Lower lobe of right lung (tissue), 2 donors: ENCODE measurements at regions not wholly inside any gene's neighbourhood (a gene's known extent, or its start where the extent isn't known, plus 50 kb on each side); places are given as distances from the start of the nearest gene placed in this dataset.

Experiments
- ATAC-seq, 2 donors: fragments of 200-7000 bp; cut with Tn5 transposase; one replicate each; pipeline ENCODE4 v1.9.1; 2020 to 2022; ENCODE audit warnings: mild to moderate bottlenecking in 2 of 2, moderate library complexity in 2 of 2
- DNase-seq: peaks from one replicate; pipeline ENCODE4 v3.0.0-alpha.2; 2020
- H3K27ac ChIP-seq: fragments of 200-600 bp; one replicate; pipeline ENCODE4 v1.8.0; 2022
- H3K27me3 ChIP-seq: fragments of 200-600 bp; one replicate; pipeline ENCODE4 v1.8.0; 2022; ENCODE audit warnings: low read depth
- H3K36me3 ChIP-seq: fragments of 200-600 bp; one replicate; pipeline ENCODE4 v1.8.0; 2022; ENCODE audit warnings: mild to moderate bottlenecking
- H3K4me1 ChIP-seq: fragments of 200-600 bp; one replicate; pipeline ENCODE4 v1.8.0; 2022
- H3K4me3 ChIP-seq: fragments of 200-600 bp; one replicate; pipeline ENCODE4 v1.8.0; 2022; ENCODE audit warnings: mild to moderate bottlenecking
- H3K9me3 ChIP-seq: fragments of 200-600 bp; one replicate; pipeline ENCODE4 v1.8.0; 2022
- intact Hi-C: fragments of 100-400 bp; cut with DNase I; formaldehyde crosslinking; loops from one replicate; pipeline ENCODE4 v1.11.0; 2022
- TF ChIP-seq, protein P1 (sequence below): fragments of 200-600 bp; IDR thresholded peaks from one replicate; pipeline ENCODE4 v1.8.0; 2022; ENCODE audit warnings: antibody characterized with exemption, mild to moderate bottlenecking
- donor health status: DM: no; HTN: yes; CAD: no; lungs with severe emphysema.

GRCh38 chr6:159608961-159609651 lies 83.9 kb downstream of the SOD2 start:
- TF ChIP-seq, protein P1, sequence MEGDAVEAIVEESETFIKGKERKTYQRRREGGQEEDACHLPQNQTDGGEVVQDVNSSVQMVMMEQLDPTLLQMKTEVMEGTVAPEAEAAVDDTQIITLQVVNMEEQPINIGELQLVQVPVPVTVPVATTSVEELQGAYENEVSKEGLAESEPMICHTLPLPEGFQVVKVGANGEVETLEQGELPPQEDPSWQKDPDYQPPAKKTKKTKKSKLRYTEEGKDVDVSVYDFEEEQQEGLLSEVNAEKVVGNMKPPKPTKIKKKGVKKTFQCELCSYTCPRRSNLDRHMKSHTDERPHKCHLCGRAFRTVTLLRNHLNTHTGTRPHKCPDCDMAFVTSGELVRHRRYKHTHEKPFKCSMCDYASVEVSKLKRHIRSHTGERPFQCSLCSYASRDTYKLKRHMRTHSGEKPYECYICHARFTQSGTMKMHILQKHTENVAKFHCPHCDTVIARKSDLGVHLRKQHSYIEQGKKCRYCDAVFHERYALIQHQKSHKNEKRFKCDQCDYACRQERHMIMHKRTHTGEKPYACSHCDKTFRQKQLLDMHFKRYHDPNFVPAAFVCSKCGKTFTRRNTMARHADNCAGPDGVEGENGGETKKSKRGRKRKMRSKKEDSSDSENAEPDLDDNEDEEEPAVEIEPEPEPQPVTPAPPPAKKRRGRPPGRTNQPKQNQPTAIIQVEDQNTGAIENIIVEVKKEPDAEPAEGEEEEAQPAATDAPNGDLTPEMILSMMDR: no peak
- intact Hi-C loops: no loop called here
- H3K27me3 ChIP-seq: no peaks in the 10 kb centered on the region
- no peaks in the 10 kb centered on the region for H3K36me3 ChIP-seq
- no peak overlapping the region for H3K27ac ChIP-seq
- no peaks in the 10 kb centered on the region for H3K4me1 ChIP-seq
- no peaks in the 10 kb centered on the region for H3K9me3 ChIP-seq
- H3K4me3 ChIP-seq: no peak overlapping the region
- ATAC-seq (no peak), DNase-seq (no peak)

- ATAC-seq (no peak), DNase-seq (no peak)
- no peak overlapping the region for H3K27ac ChIP-seq
- H3K27me3 ChIP-seq: no peaks in the 10 kb centered on the region
- intact Hi-C loops: no loop called here
- no peak overlapping the region for H3K4me3 ChIP-seq
- H3K4me1 ChIP-seq: no peaks in the 10 kb centered on the region
- TF ChIP-seq, protein P1: no peak
- no peaks in the 10 kb centered on the region for H3K36me3 ChIP-seq
- H3K9me3 ChIP-seq: no peaks in the 10 kb centered on the region
Observed at GRCh38 chr6:159606786-159607185, 86.3 kb downstream of the SOD2 start.

DNA sequence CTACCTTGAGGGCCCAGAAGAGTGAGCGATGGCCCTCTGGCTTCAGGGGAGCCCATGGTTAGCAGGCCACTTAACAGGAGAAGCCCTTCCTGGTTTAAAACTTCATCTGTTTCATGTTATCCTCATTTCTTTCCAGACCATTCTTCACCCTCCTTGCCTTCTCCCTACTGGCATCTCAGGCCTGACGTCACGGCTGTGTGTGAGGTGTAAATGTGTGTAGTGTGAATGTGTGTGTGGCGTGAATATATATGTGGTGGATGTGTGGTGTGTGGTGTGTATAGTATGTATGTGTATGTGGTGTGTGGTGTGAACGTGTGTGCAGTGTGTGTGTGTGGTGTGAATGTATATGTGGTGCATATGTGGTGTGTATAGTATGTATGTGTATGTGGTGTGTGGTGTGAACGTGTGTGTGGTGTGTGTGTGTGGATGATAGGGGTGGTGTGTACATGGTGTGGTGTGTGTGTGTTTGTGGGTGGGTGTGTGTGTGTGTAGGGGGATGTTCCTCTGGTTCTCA lies 88.5 kb downstream of the SOD2 start:
- TF ChIP-seq, protein P1: no peak
- Histone ChIP-seq H3K36me3 (no peaks in the 10 kb centered on the region), H3K27ac (no peak overlapping the region), H3K27me3 (no peaks in the 10 kb centered on the region), H3K4me1 (no peaks in the 10 kb centered on the region), H3K9me3 (no peaks in the 10 kb centered on the region), H3K4me3 (no peak overlapping the region)
- DNase-seq (no peak), ATAC-seq (peak in 1 of 2 donors; percentile 29)
- intact Hi-C loops: no loop called here

- no peaks in the 10 kb centered on the region for H3K4me1 ChIP-seq
- H3K27me3 ChIP-seq: no peaks in the 10 kb centered on the region
- DNase-seq: no peak
- no peak overlapping the region for H3K4me3 ChIP-seq
- ATAC-seq: no peak
- H3K36me3 ChIP-seq: no peaks in the 10 kb centered on the region
- intact Hi-C loops: no loop called here
- TF ChIP-seq, protein P1: no peak
- H3K27ac ChIP-seq: no peak overlapping the region
- no peaks in the 10 kb centered on the region for H3K9me3 ChIP-seq
Observed at GRCh38 chr6:159602431-159603041, 90.5 kb downstream of the SOD2 start.

- TF ChIP-seq, protein P1: no peak
- no peak for ATAC-seq
- intact Hi-C loops: no loop called here
- no peak overlapping the region for H3K27ac ChIP-seq
- H3K4me1 ChIP-seq: no peaks in the 10 kb centered on the region
- H3K9me3 ChIP-seq: no peaks in the 10 kb centered on the region
- H3K27me3 ChIP-seq: no peaks in the 10 kb centered on the region
- no peak for DNase-seq
- H3K36me3 ChIP-seq: no peaks in the 10 kb centered on the region
- H3K4me3 ChIP-seq: no peak overlapping the region
Observed at GRCh38 chr6:159601211-159601610, 91.8 kb downstream of the SOD2 start.
